HepG2 (cell line): ENCODE measurements at regions not wholly inside any gene's neighbourhood (a gene's known extent, or its start where the extent isn't known, plus 50 kb on each side); places are given as distances from the start of the nearest gene placed in this dataset.

Experiments
- ATAC-seq: fragments of 200-7000 bp; cut with Tn5 transposase; 3 replicates; pipeline ENCODE4 v1.9.1; 2020; ENCODE audit warnings: mild to moderate bottlenecking, moderate library complexity
- BruUV-seq: library from RNA; stranded (reverse); fragments of 400-500 nt; replicated peaks from 2 replicates; lab custom pipeline; 2021; lab: Mats Ljungman, UMichigan
- CTCF ChIA-PET: fragments of 300-600 bp; formaldehyde crosslinking; extraction: SDS; loops from one replicate; lab custom pipeline; 2021; ENCODE audit warnings: low total read pairs, inconsistent platforms, low intra/inter-chr PET ratio; lab: Yijun Ruan, JAX
- POLR2A ChIA-PET: fragments of 350-600 bp; sonication (Branson Sonifier 250); formaldehyde crosslinking; loops from one replicate; lab custom pipeline; 2020; ENCODE audit warnings: antibody characterized with exemption, inconsistent platforms; lab: Yijun Ruan, JAX
- DNase-seq: peaks from one replicate; pipeline ENCODE4 v3.0.0-alpha.2; 2015; ENCODE audit warnings: low spot score
- FAIRE-seq: peaks from 3 replicates; lab custom pipeline; 2011; peaks lifted over from hg19 to GRCh38; lab: Jason Lieb, UNC
- H2AFZ ChIP-seq: one replicate; pipeline ENCODE4 v1.6.1; 2011; ENCODE audit warnings: low read length, inconsistent platforms
- H3K27ac ChIP-seq: fragments of 300-600 bp; 3 replicates; pipeline ENCODE4 v1.8.0; 2011; ENCODE audit warnings: mixed run types, mild to moderate bottlenecking, mixed read lengths, low read length, inconsistent platforms; ENCODE audit not compliant: insufficient read depth; ENCODE audit errors: extremely low read length
- H3K27me3 ChIP-seq, 2 experiments: fragments of 200-600 bp in 1 of 2; 2 replicates in 1 of 2; 3 replicates in 1 of 2; pipeline versions ENCODE4 v1.6.0 to v1.8.0; 2011; ENCODE audit warnings: low read length in 2 of 2, mild to moderate bottlenecking in 2 of 2, moderate library complexity in 2 of 2, inconsistent platforms in 1 of 2; ENCODE audit not compliant: insufficient read depth in 2 of 2, control insufficient read depth in 1 of 2
- H3K36me3 ChIP-seq, 2 experiments: fragments of 200-600 bp in 1 of 2; replicated peaks in 1 of 2; 2 replicates in 1 of 2; 3 replicates in 1 of 2; pipeline versions ENCODE4 v1.5.1 to v1.8.0; 2011; ENCODE audit warnings: low read length in 2 of 2, inconsistent platforms in 1 of 2; ENCODE audit not compliant: insufficient read depth in 2 of 2, control insufficient read depth in 1 of 2
- H3K4me1 ChIP-seq: 2 replicates; pipeline ENCODE4 v1.5.1; 2012; ENCODE audit warnings: low read length, inconsistent platforms; ENCODE audit not compliant: insufficient read depth
- H3K4me2 ChIP-seq: 2 replicates; pipeline ENCODE4 v1.6.0; 2011; ENCODE audit warnings: low read depth, low read length, inconsistent platforms
- H3K4me3 ChIP-seq, 3 experiments: fragments of 200-600 bp in 1 of 3; sonication (generic), shearing (Covaris generic) in 1 of 3; replicated peaks in 1 of 3; 2 replicates each; pipeline ENCODE4 v1.5.1; 2011 to 2016; ENCODE audit warnings: low read length in 3 of 3, inconsistent platforms in 2 of 3, low read depth in 2 of 3, mild to moderate bottlenecking in 2 of 3, control low read depth in 1 of 3, mixed read lengths in 1 of 3; ENCODE audit not compliant: insufficient read depth in 1 of 3
- H3K79me2 ChIP-seq: one replicate; pipeline ENCODE4 v1.6.1; 2011; ENCODE audit warnings: low read length, inconsistent platforms; ENCODE audit not compliant: insufficient read depth
- H3K9ac ChIP-seq: 2 replicates; pipeline ENCODE4 v1.6.0; 2011; ENCODE audit warnings: mild to moderate bottlenecking, low read depth, low read length, inconsistent platforms; ENCODE audit not compliant: insufficient read depth
- H3K9me3 ChIP-seq: 2 replicates; pipeline ENCODE4 v1.5.1; 2012; ENCODE audit warnings: mild to moderate bottlenecking, low read length
- H4K20me1 ChIP-seq: 2 replicates; pipeline ENCODE4 v1.6.0; 2011; ENCODE audit warnings: inconsistent platforms, mild to moderate bottlenecking, low read length, moderate library complexity; ENCODE audit not compliant: insufficient read depth
- CEBPG ChIP-seq: IDR thresholded peaks from 2 replicates; pipeline ENCODE4 v1.6.1; 2016
- ESRRA ChIP-seq: sonication (generic); formaldehyde crosslinking; IDR thresholded peaks from 2 replicates; pipeline ENCODE4 v1.5.1; 2020; ENCODE audit warnings: mild to moderate bottlenecking, low read depth, missing genetic modification reagents
- HDAC2 ChIP-seq: sonication (generic); formaldehyde crosslinking; IDR thresholded peaks from 2 replicates; pipeline ENCODE4 v1.4.0; 2020; ENCODE audit warnings: missing genetic modification reagents
- NCOR1 ChIP-seq: fragments of 200-600 bp; sonication (generic); IDR thresholded peaks from 2 replicates; pipeline ENCODE4 v1.7.0; 2017; ENCODE audit warnings: antibody characterized with exemption, low read length, borderline replicate concordance
- SAFB2 ChIP-seq: sonication (generic); formaldehyde crosslinking; IDR thresholded peaks from 2 replicates; pipeline ENCODE4 v1.5.1; 2020; ENCODE audit warnings: missing genetic modification reagents, low read depth, mild to moderate bottlenecking, borderline replicate concordance
- SIN3B ChIP-seq: fragments of 150-350 bp; IDR thresholded peaks from 2 replicates; pipeline ENCODE4 v1.6.1; 2014; ENCODE audit warnings: low read length
- TCF7L2 ChIP-seq: IDR thresholded peaks from 2 replicates; pipeline ENCODE4 v1.6.1; 2011; ENCODE audit warnings: mild to moderate bottlenecking, low read depth, low read length, moderate library complexity
- ZNF431 ChIP-seq: sonication (generic); formaldehyde crosslinking; IDR thresholded peaks from 2 replicates; pipeline ENCODE4 v1.9.0; 2022; ENCODE audit warnings: missing genetic modification reagents, low read depth, mild to moderate bottlenecking, borderline replicate concordance
- WGBS: methylation state at CpG from one replicate; pipeline ENCODE4 v1.1.6; 2017; ENCODE audit warnings: low lambda C conversion rate; 5-methylcytosine and 5-hydroxymethylcytosine counted together
- in situ Hi-C: cut with HindIII; loops from 2 replicates; pipeline ENCODE4 v1.10.0; 2017; ENCODE audit warnings: low pct_unique_long_range_greater_than_20kb; ENCODE audit not compliant: extremely low pct_ligation_motif_present
- intact Hi-C: fragments of 100-400 bp; cut with micrococcal nuclease; formaldehyde crosslinking; loops from one replicate; pipeline ENCODE4 v1.10.0; 2022; ENCODE audit not compliant: unreplicated experiment
- TF ChIP-seq, protein P1 (sequence below): sonication (generic); formaldehyde crosslinking; IDR thresholded peaks from 2 replicates; pipeline ENCODE4 v1.5.1; 2020; ENCODE audit warnings: mild to moderate bottlenecking, missing genetic modification reagents, moderate library complexity

DNA sequence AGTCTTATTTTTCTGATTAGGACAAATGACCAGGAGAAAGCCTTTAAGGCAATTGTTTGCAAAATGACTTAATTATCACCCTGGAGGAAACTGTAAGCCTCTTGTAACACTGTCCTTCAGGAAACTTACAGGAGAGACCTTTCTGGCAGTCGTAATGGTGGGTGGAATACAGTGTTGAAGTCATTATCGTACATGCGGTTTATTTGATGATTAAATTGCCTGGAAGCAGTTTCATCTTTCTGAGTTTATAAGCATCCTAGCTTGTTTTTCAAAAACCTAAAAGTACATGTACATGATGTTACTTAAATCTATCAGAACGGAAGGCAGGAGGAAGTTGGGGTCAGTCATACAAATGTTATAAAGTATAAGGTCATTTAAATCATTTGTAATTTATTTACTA, 86.2 kb upstream of the RAB27B start (continued):
- TF ChIP-seq TCF7L2 (no peak), ESRRA (CRISPR knock-in tag) (no peak)
- TF ChIP-seq, protein P1, sequence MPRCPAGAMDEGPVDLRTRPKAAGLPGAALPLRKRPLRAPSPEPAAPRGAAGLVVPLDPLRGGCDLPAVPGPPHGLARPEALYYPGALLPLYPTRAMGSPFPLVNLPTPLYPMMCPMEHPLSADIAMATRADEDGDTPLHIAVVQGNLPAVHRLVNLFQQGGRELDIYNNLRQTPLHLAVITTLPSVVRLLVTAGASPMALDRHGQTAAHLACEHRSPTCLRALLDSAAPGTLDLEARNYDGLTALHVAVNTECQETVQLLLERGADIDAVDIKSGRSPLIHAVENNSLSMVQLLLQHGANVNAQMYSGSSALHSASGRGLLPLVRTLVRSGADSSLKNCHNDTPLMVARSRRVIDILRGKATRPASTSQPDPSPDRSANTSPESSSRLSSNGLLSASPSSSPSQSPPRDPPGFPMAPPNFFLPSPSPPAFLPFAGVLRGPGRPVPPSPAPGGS (CRISPR knock-in tag), result no peak

DNA sequence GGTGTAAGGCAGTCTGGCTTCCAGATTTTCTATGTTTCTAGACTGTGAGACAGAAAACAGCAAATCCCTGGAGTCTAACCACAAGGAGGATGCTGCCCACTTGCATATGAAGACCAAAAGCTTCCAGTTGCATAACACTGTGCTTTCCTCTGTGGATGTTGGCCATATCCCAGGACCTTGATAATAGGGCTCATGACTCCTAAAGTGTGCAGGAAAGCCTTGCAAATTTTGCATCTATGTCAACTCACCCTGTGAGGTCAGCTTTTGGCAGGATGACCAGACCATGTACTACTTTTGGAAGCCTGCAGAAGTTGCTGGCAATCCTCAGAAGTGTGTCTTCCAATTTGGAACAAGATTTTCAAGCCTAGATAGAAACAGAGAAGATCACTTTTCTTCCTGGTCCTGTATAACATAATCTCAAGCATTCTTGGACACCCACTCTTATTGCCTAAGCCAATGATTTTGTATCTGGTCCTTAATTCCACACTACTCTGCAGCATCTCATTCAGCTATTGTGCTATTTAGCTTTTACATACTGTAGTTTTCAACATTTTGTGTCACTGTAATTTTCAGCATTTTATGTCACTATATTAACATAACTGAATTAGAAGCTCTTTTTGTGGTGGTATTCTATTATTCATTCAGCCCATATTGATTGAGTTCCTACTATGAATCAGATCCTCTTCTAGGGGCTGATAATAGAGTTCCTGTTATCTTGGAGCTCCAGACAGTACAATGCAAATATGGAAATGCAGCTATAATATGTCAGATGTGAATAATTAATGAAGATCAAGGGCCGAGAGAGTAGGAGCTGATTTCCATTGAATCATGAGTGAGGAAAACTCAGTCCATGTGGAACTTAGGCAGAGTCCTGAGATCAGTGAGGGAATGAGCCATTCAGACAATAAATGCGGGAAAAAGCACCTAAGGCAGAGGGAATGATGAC, 85.3 kb upstream of the RAB27B start:
- Histone ChIP-seq H3K4me2 (no peak overlapping the region), H3K9ac (no peak overlapping the region), H3K4me3 (no peak overlapping the region), H4K20me1 (no peaks in the 10 kb centered on the region), H3K36me3 (no peaks in the 10 kb centered on the region), H3K9me3 (no peaks in the 10 kb centered on the region), H3K27me3 (no peaks in the 10 kb centered on the region), H3K27ac (no peak overlapping the region), H3K4me1 (no peaks in the 10 kb centered on the region), H2AFZ (no peak overlapping the region), H3K79me2 (no peaks in the 10 kb centered on the region)
- CTCF ChIA-PET, result no interaction called here
- no peak for TF ChIP-seq CEBPG (CRISPR knock-in tag)
- TF ChIP-seq HDAC2 (CRISPR knock-in tag), result no peak
- no peak for TF ChIP-seq SIN3B
- no peak for TF ChIP-seq NCOR1
- TF ChIP-seq SAFB2 (CRISPR knock-in tag), result no peak
- no peak for TF ChIP-seq ZNF431 (CRISPR knock-in tag)
- 5% methylated on average over 2 of the region's 2 CpGs for WGBS
- POLR2A ChIA-PET, result no interaction called here
- no TSS peak for BruUV-seq
- in situ Hi-C loops, result no loop called here
- DNase-seq (no peak), FAIRE-seq (no peak), ATAC-seq (no peak)
- intact Hi-C loops, result no loop called here
